ENCODE measurements at regions not wholly inside any gene's neighbourhood (a gene's known extent, or its start where the extent isn't known, plus 50 kb on each side); places are given as distances from the start of the nearest gene placed in this dataset.
"Not testable (repeated sequence)": the region's sequence is repeated elsewhere in the genome, so short reads cannot be mapped to it uniquely, and the experiment has no call there.

DNA sequence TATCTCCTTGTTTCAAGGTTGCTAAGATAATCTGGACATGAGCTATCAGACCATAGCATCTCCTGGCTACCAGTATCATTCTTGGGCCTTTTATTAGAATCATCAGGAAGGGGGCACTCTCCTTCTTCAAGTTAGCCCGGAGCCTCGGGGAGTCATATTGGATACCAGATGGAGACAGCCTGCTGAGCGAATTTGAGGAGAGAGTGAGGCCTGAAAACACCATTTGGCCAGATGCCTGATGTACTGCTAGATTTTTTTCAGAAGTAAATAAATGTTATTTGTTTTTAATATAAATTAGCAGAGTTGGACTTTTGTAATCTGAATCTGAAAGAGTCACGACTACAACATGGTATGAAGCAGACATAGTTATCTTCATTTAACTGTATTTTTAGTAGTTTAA, 848.6 kb downstream of the IGSF11 start:
- in situ Hi-C loops (cut with MboI; ENCODE audit: low pct_unique_long_range_greater_than_20kb, low sequenced_read_pairs) = no loop called here
- no peak for DNase-seq

GRCh38 chr3:118187221-118187620, 847.4 kb downstream of the IGSF11 start:
- DNase-seq = no peak
- in situ Hi-C loops (cut with MboI; ENCODE audit: low pct_unique_long_range_greater_than_20kb, low sequenced_read_pairs) = no loop called here

GRCh38 chr3:118196183-118196582, 838.5 kb downstream of the IGSF11 start:
- in situ Hi-C loops (cut with MboI; ENCODE audit: low pct_unique_long_range_greater_than_20kb, low sequenced_read_pairs) = no loop called here

GRCh38 chr3:118199044-118199443, 835.6 kb downstream of the IGSF11 start:
- no peak for DNase-seq
- in situ Hi-C loops (cut with MboI; ENCODE audit: low pct_unique_long_range_greater_than_20kb, low sequenced_read_pairs) = no loop called here

More at GRCh38 chr3:118196183-118196582, 838.5 kb downstream of the IGSF11 start:
- DNase-seq = no peak

DNA sequence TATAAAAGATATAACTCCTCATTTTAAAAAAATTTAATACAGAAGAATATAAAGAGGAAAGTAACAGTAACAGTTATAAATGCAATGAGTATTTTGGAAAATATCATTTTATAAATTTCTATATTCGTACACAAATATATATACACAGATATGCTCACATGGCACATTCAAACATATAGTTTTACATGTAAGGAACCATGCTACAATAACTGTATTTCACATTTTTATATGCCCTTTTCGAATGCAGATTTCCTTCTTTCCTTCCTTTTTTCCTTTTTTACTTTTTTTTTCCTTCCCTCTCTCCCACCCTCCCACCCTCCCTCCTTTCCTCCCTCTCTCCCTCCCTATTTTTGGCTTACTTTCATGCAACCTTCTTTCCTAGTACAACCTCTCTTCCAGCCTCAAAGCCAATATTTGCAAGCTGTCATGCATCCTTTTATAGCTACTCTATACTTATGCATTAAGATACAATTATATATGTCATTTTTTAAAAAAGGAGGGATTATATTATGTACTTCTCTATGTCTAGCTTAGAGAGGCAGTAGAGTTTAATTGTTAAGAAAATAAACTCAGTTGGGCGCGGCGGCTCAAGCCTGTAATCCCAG, 830.5 kb downstream of the IGSF11 start:
- DNase-seq = no peak
- in situ Hi-C loops (cut with MboI; ENCODE audit: low pct_unique_long_range_greater_than_20kb, low sequenced_read_pairs) = no loop called here

DNA sequence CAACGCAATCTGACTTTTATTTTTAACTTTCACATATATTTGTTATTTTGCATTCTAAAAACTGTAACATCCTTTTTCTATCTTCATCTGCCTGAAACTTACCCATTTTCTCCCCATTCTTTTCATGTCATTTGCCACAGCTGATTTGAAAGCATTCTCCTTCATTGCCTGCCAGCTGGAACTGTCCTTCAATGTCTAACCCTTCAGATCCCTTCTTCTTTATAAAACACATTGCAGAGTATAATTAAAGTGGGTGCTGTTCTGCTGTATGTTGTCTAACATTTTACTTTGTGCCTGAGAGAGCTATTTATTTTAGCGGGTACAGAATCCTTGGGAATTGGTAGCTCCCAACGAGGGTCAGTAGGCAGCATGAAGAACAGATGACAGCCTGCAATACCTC, 827.4 kb downstream of the IGSF11 start:
- no peak for DNase-seq
- in situ Hi-C loops (cut with MboI; ENCODE audit: low pct_unique_long_range_greater_than_20kb, low sequenced_read_pairs) = no loop called here

GRCh38 chr3:118208642-118209041, 826.0 kb downstream of the IGSF11 start:
- no peak for DNase-seq

DNA sequence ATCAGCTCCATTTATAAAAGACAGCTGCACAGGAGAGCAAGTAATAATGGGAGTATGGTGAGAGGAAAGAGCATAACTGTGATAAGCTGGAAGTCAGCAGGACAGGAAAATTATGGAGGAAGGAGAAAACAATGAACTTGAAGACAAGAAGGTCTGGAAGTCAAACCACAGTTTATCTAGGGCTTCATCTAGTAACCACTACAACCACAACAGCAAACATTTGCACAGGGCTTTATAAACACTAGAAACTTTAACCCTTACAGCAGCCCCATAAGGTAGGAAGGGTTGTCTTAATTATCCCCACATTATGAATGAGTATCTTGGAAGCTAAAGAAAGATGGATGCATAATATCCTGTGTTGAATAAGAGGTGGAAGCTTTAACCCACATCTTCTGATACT, 820.8 kb downstream of the IGSF11 start:
- in situ Hi-C loops (cut with MboI; ENCODE audit: low pct_unique_long_range_greater_than_20kb, low sequenced_read_pairs) = no loop called here
- DNase-seq = peak; percentile 0

More at GRCh38 chr3:118208642-118209041, 826.0 kb downstream of the IGSF11 start:
- in situ Hi-C loops (cut with MboI; ENCODE audit: low pct_unique_long_range_greater_than_20kb, low sequenced_read_pairs) = no loop called here

GRCh38 chr3:118226206-118226605, 808.4 kb downstream of the IGSF11 start:
- DNase-seq = no peak
- in situ Hi-C loops (cut with MboI; ENCODE audit: low pct_unique_long_range_greater_than_20kb, low sequenced_read_pairs) = no loop called here

DNA sequence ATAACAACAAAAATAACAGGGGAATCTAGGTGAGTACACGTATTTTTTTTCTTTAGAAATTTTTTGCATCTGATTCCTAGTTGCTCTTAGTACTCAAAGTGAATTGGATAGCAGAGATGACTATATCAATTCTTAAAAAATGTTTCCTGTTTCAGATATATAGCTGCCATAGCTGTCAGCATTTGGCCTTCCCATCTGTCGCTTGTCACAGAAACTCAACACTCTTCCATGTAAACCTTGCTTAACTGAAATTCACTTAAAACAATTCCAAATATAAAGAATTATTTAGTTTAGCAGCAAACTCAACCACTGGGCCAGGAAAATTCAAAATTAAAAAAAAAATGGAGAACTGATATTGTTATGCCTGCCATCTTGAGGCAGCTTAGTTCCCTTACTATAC, 807.5 kb downstream of the IGSF11 start:
- DNase-seq = no peak
- in situ Hi-C loops (cut with MboI; ENCODE audit: low pct_unique_long_range_greater_than_20kb, low sequenced_read_pairs) = no loop called here

- in situ Hi-C loops (cut with MboI; ENCODE audit: low pct_unique_long_range_greater_than_20kb, low sequenced_read_pairs) = no loop called here
Measured at GRCh38 chr3:118228151-118228550, 806.5 kb downstream of the IGSF11 start.

GRCh38 chr3:118229196-118229595, 805.5 kb downstream of the IGSF11 start:
- in situ Hi-C loops (cut with MboI; ENCODE audit: low pct_unique_long_range_greater_than_20kb, low sequenced_read_pairs) = no loop called here
- DNase-seq = no peak

More at GRCh38 chr3:118228151-118228550, 806.5 kb downstream of the IGSF11 start:
- DNase-seq = no peak

DNA sequence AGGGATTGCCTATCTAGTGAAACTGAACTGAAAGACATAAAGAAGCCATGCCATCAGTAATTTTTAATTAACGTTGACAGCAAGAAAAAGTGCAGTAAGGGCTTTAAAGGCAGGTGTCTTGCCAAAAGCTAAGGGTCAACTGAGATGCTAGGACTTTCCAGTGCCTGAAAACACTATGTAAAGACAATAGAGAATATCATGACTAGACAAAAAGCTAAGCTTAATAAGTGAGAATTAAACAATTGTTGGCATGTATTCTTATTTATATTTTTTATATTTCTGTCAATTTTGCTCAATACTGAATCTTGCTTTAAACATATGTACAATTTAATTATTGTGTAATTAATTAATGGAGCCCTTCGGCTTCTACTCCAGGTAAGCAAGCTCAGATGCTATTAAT, 803.1 kb downstream of the IGSF11 start:
- no peak for DNase-seq
- in situ Hi-C loops (cut with MboI; ENCODE audit: low pct_unique_long_range_greater_than_20kb, low sequenced_read_pairs) = no loop called here

- DNase-seq = no peak
- in situ Hi-C loops (cut with MboI; ENCODE audit: low pct_unique_long_range_greater_than_20kb, low sequenced_read_pairs) = no loop called here
Measured at GRCh38 chr3:118239253-118239652, 795.4 kb downstream of the IGSF11 start.

DNA sequence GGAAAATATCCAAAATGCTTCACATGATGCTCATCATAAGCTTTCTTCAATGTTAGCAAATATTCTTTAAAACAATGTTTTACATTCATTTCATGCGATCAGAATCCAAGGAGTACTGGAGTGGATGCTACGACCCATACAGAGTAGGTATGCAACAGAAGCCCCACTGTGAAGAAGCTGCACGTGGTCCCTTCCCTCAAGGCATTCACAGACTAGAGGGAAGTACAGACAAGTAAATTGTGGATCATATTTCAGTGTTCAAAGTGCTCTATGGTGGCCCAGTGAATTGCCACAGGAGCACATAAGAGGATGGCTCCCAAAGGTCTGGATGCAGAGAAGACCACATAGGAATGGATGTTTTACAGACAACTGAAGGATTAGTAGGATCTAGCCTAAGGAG, 789.9 kb downstream of the IGSF11 start:
- in situ Hi-C loops (cut with MboI; ENCODE audit: low pct_unique_long_range_greater_than_20kb, low sequenced_read_pairs) = no loop called here
- DNase-seq = no peak

DNA sequence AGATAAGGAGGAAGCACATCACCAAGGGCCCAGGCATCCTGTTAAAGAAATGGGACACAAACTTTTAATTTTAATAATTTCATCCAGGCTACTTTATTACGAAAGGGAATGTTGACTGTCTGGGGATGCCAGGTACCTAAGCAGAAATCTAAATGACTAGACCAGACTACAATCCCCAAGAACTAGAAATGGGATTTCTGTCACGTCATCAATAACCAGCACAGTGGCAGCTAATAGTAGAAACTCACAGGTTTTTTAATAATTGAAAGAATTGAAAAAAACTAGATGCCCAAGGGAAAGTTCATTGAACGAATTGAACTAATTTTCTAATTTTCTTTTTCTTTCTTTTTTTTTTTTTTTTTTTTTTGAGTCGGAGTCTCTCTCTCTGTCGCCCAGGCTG, 789.3 kb downstream of the IGSF11 start:
- no peak for DNase-seq
- in situ Hi-C loops (cut with MboI; ENCODE audit: low pct_unique_long_range_greater_than_20kb, low sequenced_read_pairs) = no loop called here

DNA sequence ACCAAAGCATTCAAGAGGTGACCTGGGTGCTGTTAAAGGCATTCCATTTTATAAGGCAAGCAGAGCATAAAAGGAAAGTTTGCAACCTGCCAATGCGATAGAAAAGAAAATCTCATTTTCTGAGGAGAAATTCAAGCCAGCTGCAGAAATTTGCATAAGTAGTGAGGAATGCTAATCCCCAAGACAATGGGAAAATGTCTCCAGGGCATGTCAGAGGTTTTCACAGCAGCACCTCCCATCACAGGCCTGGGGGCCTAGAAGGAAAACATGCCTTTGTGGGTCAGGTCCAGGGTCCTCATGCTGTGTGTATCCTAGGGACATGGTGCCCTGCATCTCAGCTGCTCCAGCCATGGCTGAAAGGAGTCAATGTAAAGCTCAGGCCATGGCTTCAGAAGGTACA, 775.8 kb downstream of the IGSF11 start:
- DNase-seq; in situ Hi-C loops (cut with MboI; ENCODE audit: low pct_unique_long_range_greater_than_20kb, low sequenced_read_pairs): not testable (repeated sequence)

- DNase-seq = no peak
Measured at GRCh38 chr3:118262800-118263402, 771.7 kb downstream of the IGSF11 start.

DNA sequence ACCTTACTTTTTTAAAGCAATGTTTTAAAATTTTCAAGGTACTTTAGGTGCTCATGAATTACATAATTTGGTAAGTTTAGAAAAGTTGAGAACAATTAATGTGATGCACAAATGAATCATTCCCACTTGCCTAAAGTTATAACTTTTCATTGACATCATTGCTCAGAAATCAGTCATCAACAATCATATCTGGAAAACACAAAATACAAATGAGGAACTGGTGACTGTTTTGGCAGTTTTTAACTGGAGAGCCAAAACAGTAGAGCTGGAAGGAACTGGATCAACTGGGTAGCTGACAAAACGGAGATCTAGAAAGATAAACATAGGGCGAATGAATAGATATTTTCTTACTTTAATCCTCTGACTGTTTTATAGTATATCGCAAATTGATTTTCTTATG, 767.1 kb downstream of the IGSF11 start:
- no peak for DNase-seq
- in situ Hi-C loops (cut with MboI; ENCODE audit: low pct_unique_long_range_greater_than_20kb, low sequenced_read_pairs) = no loop called here

More at GRCh38 chr3:118262800-118263402, 771.7 kb downstream of the IGSF11 start:
- in situ Hi-C loops (cut with MboI; ENCODE audit: low pct_unique_long_range_greater_than_20kb, low sequenced_read_pairs) = no loop called here

GRCh38 chr3:118269537-118270125, 765.0 kb downstream of the IGSF11 start:
- DNase-seq = no peak
- in situ Hi-C loops (cut with MboI; ENCODE audit: low pct_unique_long_range_greater_than_20kb, low sequenced_read_pairs) = no loop called here

DNA sequence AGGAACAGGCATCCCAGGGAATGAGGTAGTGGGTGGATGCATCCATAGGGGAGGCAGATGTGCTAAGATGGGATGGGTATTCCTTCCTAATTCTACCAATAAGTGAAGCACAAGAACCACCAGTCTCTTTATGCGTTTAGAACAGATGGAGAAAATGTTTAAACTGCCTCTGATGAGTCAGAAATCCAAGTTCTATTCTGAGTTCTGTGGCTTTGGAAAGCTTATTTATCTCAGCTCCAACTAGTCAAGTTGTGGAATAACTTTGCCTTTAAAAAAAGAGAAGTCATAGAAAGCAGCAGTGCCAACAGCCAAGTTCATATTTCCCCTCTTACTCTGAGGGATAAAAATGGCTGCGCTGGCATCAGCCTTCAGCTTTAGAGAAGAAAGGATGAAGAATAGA, 761.7 kb downstream of the IGSF11 start:
- DNase-seq = no peak
- in situ Hi-C loops (cut with MboI; ENCODE audit: low pct_unique_long_range_greater_than_20kb, low sequenced_read_pairs) = no loop called here

All from KBM-7 (cell line).